ENCODE measurements at regions not wholly inside any gene's neighbourhood (a gene's known extent, or its start where the extent isn't known, plus 50 kb on each side); places are given as distances from the start of the nearest gene placed in this dataset.
"Not testable (repeated sequence)": the region's sequence is repeated elsewhere in the genome, so short reads cannot be mapped to it uniquely, and the experiment has no call there.

GRCh38 chr1:67611846-67612245, 73.2 kb upstream of the GADD45A start:
- DNase-seq (ENCODE audit: low read depth in 1 of 2, low spot score in 1 of 2): no peak

- no peak for DNase-seq (ENCODE audit: low read depth in 1 of 2, low spot score in 1 of 2)
These were observed 72.2 kb upstream of the GADD45A start for GRCh38 chr1:67612788-67613241.

GRCh38 chr1:67613479-67613878, 71.5 kb upstream of the GADD45A start:
- not testable (repeated sequence) for DNase-seq (ENCODE audit: low read depth in 1 of 2, low spot score in 1 of 2)

DNA sequence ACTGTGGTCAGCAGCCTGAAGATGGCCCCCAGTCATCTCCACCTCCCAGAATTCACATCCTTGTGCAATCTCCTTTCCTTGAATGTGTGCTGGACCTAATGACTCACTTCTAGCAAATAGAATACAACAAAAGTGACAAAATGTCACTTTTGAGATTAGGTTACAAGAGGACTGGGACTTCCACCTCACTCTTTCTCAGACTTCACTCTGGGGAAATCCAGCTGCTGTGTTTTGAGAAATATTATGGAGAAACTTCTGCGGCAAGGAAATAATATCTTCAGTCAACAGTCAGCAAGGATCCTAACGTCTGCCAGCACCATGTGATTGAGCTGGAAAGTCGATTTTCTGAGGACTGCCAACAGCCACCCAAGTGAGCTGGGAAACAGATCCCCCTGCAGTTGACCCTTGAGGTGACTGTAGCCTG, 70.5 kb upstream of the GADD45A start:
- DNase-seq (ENCODE audit: low read depth in 1 of 2, low spot score in 1 of 2): no peak

DNA sequence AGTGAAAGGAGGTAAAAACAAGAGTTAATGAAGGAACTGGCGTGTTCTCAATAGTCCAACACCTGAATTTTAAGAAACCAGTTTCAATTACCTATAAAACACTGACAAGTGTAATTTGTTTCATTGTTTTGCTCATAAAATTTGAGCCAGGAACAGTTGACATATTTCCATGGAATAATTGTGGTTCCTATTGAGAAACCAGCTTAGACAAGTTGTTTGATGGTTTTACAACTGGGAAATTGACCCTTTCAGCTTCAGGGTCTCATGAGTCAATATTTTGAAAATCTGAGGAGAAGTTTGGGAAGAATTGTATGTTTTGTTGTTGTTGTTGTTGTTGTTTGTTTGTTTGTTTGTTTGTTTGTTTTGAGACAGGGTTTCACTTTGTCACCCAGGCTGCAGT, 69.1 kb upstream of the GADD45A start:
- no peak for DNase-seq (ENCODE audit: low read depth in 1 of 2, low spot score in 1 of 2)

GRCh38 chr1:67616394-67616985, 68.5 kb upstream of the GADD45A start:
- no peak for DNase-seq (ENCODE audit: low read depth in 1 of 2, low spot score in 1 of 2)

DNA sequence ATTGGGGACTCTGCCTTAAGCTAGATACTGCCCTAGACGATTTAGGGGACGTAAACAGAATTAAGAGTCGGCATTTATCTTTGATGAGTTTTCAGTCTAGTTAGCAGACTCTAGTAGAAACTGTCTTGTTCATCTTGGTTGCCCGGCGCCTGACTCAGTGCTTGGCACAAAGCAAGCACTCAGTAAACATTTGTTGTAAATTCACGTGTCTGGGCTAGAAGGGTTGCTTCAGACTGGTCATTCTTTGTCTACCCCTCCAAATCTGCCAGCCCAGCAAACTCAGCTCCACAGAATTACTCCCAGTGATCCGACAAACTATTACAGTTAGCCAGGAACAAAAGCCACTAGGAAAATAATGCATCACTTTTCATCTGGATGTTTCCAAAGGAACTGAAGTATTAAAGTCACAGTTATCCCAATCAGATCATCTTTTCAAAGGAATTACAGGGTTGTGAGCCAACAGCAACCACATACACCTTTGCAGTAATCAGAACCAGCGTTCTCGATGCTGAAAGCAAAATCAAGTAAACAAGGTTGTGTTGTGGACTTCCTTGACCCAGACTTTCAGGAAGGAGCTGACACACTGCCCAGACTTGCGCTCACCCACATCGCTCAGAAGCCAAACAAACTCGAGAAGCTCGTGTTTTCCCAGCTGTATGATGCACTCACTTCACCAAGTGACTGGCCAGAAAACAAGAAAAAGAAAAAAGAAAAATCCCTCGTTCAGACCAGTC, 66.5 kb upstream of the GADD45A start:
- no peak for DNase-seq (ENCODE audit: low read depth in 1 of 2, low spot score in 1 of 2)

DNA sequence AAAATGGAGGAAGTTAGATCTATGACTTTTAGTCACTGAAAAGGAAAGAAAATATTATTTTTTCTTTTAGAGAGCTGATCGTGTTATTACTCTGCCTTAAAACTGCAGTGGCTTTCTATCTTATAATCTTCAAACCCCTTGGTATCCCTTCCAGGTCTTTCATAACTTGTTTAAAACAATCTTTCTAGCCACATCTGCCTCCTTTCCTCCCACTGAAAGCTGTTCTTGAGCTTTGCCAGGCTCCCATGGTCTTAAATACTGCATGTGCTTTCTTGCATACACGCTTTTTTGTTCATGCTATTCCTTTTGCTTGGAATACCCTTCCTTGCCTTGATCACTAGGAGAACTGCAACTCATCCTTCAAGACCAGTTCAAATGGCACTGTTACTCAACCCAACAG, 65.9 kb upstream of the GADD45A start:
- no peak for DNase-seq (ENCODE audit: low read depth in 1 of 2, low spot score in 1 of 2)

GRCh38 chr1:67623906-67624305, 61.1 kb upstream of the GADD45A start:
- DNase-seq (ENCODE audit: low read depth in 1 of 2, low spot score in 1 of 2): no peak

- no peak for DNase-seq (ENCODE audit: low read depth in 1 of 2, low spot score in 1 of 2)
These were observed 60.3 kb upstream of the GADD45A start for GRCh38 chr1:67624680-67625079.

DNA sequence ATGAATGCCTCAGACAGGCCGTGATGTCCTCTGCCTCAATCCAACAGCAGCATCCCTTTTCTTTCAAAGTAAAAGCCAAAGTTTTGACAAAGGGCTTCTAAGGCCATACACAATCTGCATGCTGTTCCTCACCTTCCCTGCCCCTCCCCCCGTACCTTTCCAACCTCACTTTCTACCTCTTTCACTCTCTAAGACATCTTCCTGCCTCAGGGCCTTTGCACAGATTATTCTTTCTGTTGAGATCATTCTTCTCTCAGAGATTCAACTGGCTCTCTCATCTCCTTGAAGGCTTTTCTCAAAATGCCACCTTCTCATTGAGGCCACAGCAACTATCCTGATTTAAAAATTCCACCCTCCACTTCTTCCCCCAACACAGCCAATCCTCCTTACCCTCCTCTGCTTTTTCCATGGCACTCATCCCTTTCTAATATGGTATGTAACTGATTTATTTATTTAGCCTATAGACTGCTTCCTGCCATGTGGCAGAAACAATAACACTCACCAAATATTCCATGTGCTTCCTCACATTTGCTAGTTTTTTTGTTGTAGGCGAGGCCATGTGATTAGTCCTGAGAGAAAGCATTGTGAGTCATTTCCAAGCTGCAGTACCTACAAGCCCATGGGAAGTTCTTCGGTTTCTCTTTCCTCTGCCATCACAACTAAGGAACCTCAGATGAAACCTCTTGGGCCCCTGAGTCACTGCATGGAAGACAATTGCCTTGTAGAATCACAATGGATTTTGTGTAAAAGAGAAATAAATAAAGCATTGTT, 58.7 kb upstream of the GADD45A start:
- DNase-seq (ENCODE audit: low read depth in 1 of 2, low spot score in 1 of 2): no peak

DNA sequence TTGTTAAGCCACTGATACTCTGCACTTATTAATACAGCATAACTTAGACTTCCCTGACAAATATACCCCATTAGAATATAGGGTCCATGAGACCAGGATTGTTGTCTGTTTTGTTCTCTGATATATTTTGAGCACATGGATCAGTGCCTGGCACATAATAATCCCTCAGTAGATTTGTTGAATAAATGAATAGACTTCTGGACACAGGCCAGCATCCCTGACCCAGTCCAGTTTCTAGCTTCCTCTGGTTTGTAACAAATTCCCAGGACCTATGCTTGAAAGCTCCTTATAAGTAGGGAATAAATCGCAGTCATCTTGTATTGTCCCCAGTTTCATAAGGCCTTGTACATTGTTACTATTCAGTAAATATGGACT, 58.2 kb upstream of the GADD45A start:
- no peak for DNase-seq (ENCODE audit: low read depth in 1 of 2, low spot score in 1 of 2)

DNA sequence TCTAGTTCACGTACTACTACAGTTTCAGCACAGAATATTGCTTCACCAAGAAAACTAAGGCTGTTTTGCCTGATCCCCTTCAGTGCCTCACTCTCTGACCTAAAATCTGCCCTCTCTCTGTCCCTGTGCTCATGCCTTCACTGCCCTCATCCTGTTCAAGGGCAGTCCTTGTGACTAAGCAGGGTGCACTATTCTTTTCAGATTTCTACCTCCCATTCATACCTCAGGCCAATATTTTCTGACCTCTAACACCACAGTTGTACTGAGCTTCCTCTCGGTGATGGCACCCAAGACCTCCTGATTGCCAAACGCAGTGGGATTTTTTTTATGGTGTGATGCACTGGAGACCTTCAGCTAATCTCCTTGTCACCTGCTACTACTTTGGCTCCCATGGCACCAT, 57.7 kb upstream of the GADD45A start:
- DNase-seq (ENCODE audit: low read depth in 1 of 2, low spot score in 1 of 2): no peak

- no peak for DNase-seq (ENCODE audit: low read depth in 1 of 2, low spot score in 1 of 2)
These were observed 57.1 kb upstream of the GADD45A start for GRCh38 chr1:67627906-67628305.

GRCh38 chr1:67629370-67630075, 55.5 kb upstream of the GADD45A start:
- DNase-seq (ENCODE audit: low read depth in 1 of 2, low spot score in 1 of 2): no peak

GRCh38 chr1:67630438-67631045, 54.5 kb upstream of the GADD45A start:
- no peak for DNase-seq (ENCODE audit: low read depth in 1 of 2, low spot score in 1 of 2)

DNA sequence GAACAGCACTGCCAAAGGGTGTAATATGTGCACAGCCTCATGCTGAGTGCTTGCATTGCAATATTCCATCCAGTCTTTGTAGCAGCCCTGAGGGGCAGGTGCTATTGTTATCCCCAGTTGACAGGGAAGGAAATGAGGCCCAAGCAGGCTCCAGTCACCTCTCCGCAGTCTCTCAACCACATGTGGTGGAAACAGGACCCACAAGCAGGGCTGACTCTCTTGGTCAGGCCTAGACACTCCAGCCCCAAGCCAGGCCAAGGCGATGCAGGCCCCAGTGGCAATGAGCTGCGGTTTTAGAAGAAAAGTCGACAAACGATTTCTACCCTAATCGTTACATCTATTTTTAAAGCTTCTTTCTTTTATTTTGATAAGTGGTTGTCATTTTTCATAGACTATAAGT, 52.6 kb upstream of the GADD45A start:
- no peak for DNase-seq (ENCODE audit: low read depth in 1 of 2, low spot score in 1 of 2)

DNA sequence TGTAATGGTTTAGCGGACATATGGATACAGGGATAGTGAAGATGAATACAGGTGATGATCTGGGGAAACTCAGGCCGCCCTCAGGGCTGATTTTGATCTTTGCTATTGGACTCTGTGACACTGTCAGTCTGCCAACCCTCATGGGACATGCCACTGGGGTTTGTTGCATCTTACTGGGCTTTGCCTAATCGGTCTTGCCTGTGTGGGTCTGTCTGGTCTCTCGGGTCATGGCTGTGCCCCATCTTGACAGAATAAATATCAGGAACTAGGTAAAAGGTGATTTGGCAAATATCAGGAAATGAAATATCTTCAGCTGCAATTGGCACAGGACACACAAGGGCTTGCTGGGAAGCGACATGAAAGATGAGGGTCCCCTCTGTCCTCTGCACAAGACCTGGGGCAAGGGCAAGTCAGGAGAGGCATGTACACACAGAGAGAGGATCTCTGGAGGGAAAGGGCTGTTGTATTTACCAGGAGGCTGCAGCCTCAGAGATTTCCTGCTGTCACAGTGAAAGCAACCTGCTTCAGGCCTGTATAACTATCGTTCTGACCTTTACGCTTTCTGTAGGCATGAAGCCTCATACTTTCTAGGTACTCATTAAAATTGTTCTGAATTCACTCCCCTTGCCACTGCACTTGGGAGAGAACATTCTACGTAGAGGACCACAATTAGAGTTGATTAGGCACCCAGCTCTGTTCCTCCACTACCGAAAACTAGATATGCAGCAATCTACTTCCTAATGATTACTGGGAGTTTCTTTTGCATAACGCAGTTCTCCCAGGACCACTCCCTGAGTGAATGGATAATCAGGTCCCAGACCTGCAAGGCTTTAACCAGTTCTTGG, 52.0 kb upstream of the GADD45A start:
- no peak for DNase-seq (ENCODE audit: low read depth in 1 of 2, low spot score in 1 of 2)

GRCh38 chr1:67634396-67634935, 50.5 kb upstream of the GADD45A start:
- DNase-seq (ENCODE audit: low read depth in 1 of 2, low spot score in 1 of 2): no peak
